Esophagus (tissue), 2 donors: ENCODE measurements at regions not wholly inside any gene's neighbourhood (a gene's known extent, or its start where the extent isn't known, plus 50 kb on each side); places are given as distances from the start of the nearest gene placed in this dataset.

Experiments used
- H3K27ac ChIP-seq, 2 donors: one replicate each; pipeline ENCODE4 v1.5.1; 2013; ENCODE audit warnings: low read depth in 2 of 2, mild to moderate bottlenecking in 2 of 2, inconsistent platforms in 1 of 2, low read length in 1 of 2, moderate library complexity in 1 of 2
- H3K27me3 ChIP-seq, 2 donors: one replicate each; pipeline ENCODE4 v1.6.1; 2013; ENCODE audit warnings: low read length in 2 of 2, control low read depth in 1 of 2, mild to moderate bottlenecking in 1 of 2; ENCODE audit not compliant: insufficient read depth in 2 of 2, control insufficient read depth in 1 of 2
- H3K36me3 ChIP-seq, 2 donors: one replicate each; pipeline ENCODE4 v1.6.1; 2013; ENCODE audit warnings: low read length in 1 of 2; ENCODE audit not compliant: control insufficient read depth in 2 of 2, insufficient read depth in 2 of 2
- H3K4me1 ChIP-seq, 2 donors: one replicate each; pipeline ENCODE4 v1.6.1; 2013; ENCODE audit warnings: low read length in 1 of 2; ENCODE audit not compliant: control insufficient read depth in 2 of 2, insufficient read depth in 2 of 2
- H3K4me3 ChIP-seq, 2 donors: one replicate each; pipeline ENCODE4 v1.5.1; 2013; ENCODE audit warnings: low read length in 2 of 2, mild to moderate bottlenecking in 2 of 2, low read depth in 1 of 2, moderate library complexity in 1 of 2
- H3K9me3 ChIP-seq, 2 donors: one replicate each; pipeline ENCODE4 v1.6.1; 2013; ENCODE audit warnings: mild to moderate bottlenecking in 2 of 2, low read depth in 1 of 2, low read length in 1 of 2, moderate library complexity in 1 of 2; ENCODE audit not compliant: control insufficient read depth in 2 of 2, insufficient read depth in 1 of 2
- WGBS, 2 donors: extraction: QIAGEN DNeasy Blood & Tissue Kit; methylation state at CpG; one replicate each; pipeline ENCODE4 v1.1.7; 2013; 5-methylcytosine and 5-hydroxymethylcytosine counted together
- donor health status: healthy with polysubstance abuse.
- donor health status: Bipolar disorder and iron deficiency.

- no peak overlapping the region for H3K4me3 ChIP-seq
- 59 to 61% methylated on average over 9 of the region's 9 CpGs for WGBS, 2 donors
- H3K9me3 ChIP-seq, result no peaks in the 10 kb centered on the region
- H3K36me3 ChIP-seq, result no peaks in the 10 kb centered on the region
- H3K27me3 ChIP-seq, result no peaks in the 10 kb centered on the region
- no peaks in the 10 kb centered on the region for H3K4me1 ChIP-seq
- no peak overlapping the region for H3K27ac ChIP-seq
These were observed 165.9 kb upstream of the IRX4 start for GRCh38 chr5:2048664-2049063.

GRCh38 chr5:2047341-2047927 lies 164.7 kb upstream of the IRX4 start:
- Histone ChIP-seq H3K27me3 (no peaks in the 10 kb centered on the region), H3K4me1 (no peaks in the 10 kb centered on the region), H3K27ac (no peak overlapping the region), H3K4me3 (no peak overlapping the region), H3K36me3 (no peaks in the 10 kb centered on the region), H3K9me3 (no peaks in the 10 kb centered on the region)
- 74 to 81% methylated on average over 10 of the region's 10 CpGs for WGBS, 2 donors

- 82 to 90% methylated on average over 7 of the region's 7 CpGs for WGBS, 2 donors
- no peaks in the 10 kb centered on the region for H3K27me3 ChIP-seq
- H3K27ac ChIP-seq, result no peak overlapping the region
- H3K9me3 ChIP-seq, result no peaks in the 10 kb centered on the region
- H3K4me3 ChIP-seq, result no peak overlapping the region
- peaks cover 0 to 2% of the 10 kb centered on the region in 2 donors for H3K4me1 ChIP-seq
- no peaks in the 10 kb centered on the region for H3K36me3 ChIP-seq
These were observed 161.3 kb upstream of the IRX4 start for GRCh38 chr5:2044041-2044440.

GRCh38 chr5:2039180-2039531 lies 156.4 kb upstream of the IRX4 start:
- Histone ChIP-seq H3K4me1 (peaks cover 0 to 6% of the 10 kb centered on the region in 2 donors), H3K27me3 (no peaks in the 10 kb centered on the region), H3K36me3 (no peaks in the 10 kb centered on the region), H3K4me3 (no peak overlapping the region), H3K27ac (peak overlapping the region; percentile 78 to 79), H3K9me3 (no peaks in the 10 kb centered on the region)
- 25 to 27% methylated on average over 8 of the region's 8 CpGs for WGBS, 2 donors

- peaks cover 0 to 6% of the 10 kb centered on the region in 2 donors for H3K4me1 ChIP-seq
- H3K27ac ChIP-seq, result peak overlapping the region; percentile 78 to 79
- no peaks in the 10 kb centered on the region for H3K36me3 ChIP-seq
- peak overlapping the region; percentile 39 to 44 for H3K4me3 ChIP-seq
- H3K9me3 ChIP-seq, result no peaks in the 10 kb centered on the region
- peaks cover 0 to under 1% of the 10 kb centered on the region in 2 donors for H3K27me3 ChIP-seq
- 2 to 3% methylated on average over 42 to 58 of the region's 58 CpGs for WGBS, 2 donors
These were observed 155.8 kb upstream of the IRX4 start for GRCh38 chr5:2038321-2039179.

GRCh38 chr5:2036885-2037284 lies 154.2 kb upstream of the IRX4 start:
- Histone ChIP-seq H3K36me3 (no peaks in the 10 kb centered on the region), H3K4me3 (no peak overlapping the region), H3K27ac (no peak overlapping the region), H3K9me3 (peaks cover under 1 to 4% of the 10 kb centered on the region in 2 donors), H3K4me1 (peaks cover 0 to 6% of the 10 kb centered on the region in 2 donors), H3K27me3 (peaks cover 0 to 3% of the 10 kb centered on the region in 2 donors)
- WGBS, 2 donors, result 62 to 77% methylated on average over 6 of the region's 6 CpGs

GRCh38 chr5:2032432-2032831 lies 149.7 kb upstream of the IRX4 start:
- H3K27me3 ChIP-seq, result peaks cover 0 to 3% of the 10 kb centered on the region in 2 donors
- 62 to 75% methylated on average over 5 of the region's 5 CpGs for WGBS, 2 donors

GRCh38 chr5:2031581-2031980 lies 148.9 kb upstream of the IRX4 start:
- peaks cover 4% of the 10 kb centered on the region in 2 donors for H3K9me3 ChIP-seq
- WGBS, 2 donors, result 89 to 91% methylated on average over 11 of the region's 11 CpGs
- no peaks in the 10 kb centered on the region for H3K36me3 ChIP-seq
- H3K4me3 ChIP-seq, result no peak overlapping the region
- H3K27me3 ChIP-seq, result peaks cover 0 to 3% of the 10 kb centered on the region in 2 donors
- H3K27ac ChIP-seq, result no peak overlapping the region
- H3K4me1 ChIP-seq, result no peaks in the 10 kb centered on the region

More at GRCh38 chr5:2032432-2032831, 149.7 kb upstream of the IRX4 start:
- Histone ChIP-seq H3K27ac (no peak overlapping the region), H3K4me1 (no peaks in the 10 kb centered on the region), H3K9me3 (peaks cover 4% of the 10 kb centered on the region in 2 donors), H3K36me3 (no peaks in the 10 kb centered on the region), H3K4me3 (no peak overlapping the region)

- Histone ChIP-seq H3K36me3 (no peaks in the 10 kb centered on the region), H3K27me3 (peaks cover 0 to 3% of the 10 kb centered on the region in 2 donors), H3K9me3 (peaks cover 4% of the 10 kb centered on the region in 2 donors), H3K27ac (no peak overlapping the region), H3K4me1 (no peaks in the 10 kb centered on the region), H3K4me3 (no peak overlapping the region)
- 38 to 54% methylated on average over 5 of the region's 5 CpGs for WGBS, 2 donors
These were observed 147.4 kb upstream of the IRX4 start for GRCh38 chr5:2030131-2030530.
